ENCODE measurements at regions not wholly inside any gene's neighbourhood (a gene's known extent, or its start where the extent isn't known, plus 50 kb on each side); places are given as distances from the start of the nearest gene placed in this dataset.
A peak's percentile ranks its signal among the peaks of the same experiment; 100 is the strongest.
"Not testable (repeated sequence)": the region's sequence is repeated elsewhere in the genome, so short reads cannot be mapped to it uniquely, and the experiment has no call there.

GRCh38 chr1:106325600-106325999 is 730.9 kb upstream of the PRMT6 start:
- DNase-seq: no peak

- DNase-seq: no peak
Measured at GRCh38 chr1:106344494-106344893, 712.0 kb upstream of the PRMT6 start.

- no peak for DNase-seq
Measured at GRCh38 chr1:106360252-106360651, 696.2 kb upstream of the PRMT6 start.

DNA sequence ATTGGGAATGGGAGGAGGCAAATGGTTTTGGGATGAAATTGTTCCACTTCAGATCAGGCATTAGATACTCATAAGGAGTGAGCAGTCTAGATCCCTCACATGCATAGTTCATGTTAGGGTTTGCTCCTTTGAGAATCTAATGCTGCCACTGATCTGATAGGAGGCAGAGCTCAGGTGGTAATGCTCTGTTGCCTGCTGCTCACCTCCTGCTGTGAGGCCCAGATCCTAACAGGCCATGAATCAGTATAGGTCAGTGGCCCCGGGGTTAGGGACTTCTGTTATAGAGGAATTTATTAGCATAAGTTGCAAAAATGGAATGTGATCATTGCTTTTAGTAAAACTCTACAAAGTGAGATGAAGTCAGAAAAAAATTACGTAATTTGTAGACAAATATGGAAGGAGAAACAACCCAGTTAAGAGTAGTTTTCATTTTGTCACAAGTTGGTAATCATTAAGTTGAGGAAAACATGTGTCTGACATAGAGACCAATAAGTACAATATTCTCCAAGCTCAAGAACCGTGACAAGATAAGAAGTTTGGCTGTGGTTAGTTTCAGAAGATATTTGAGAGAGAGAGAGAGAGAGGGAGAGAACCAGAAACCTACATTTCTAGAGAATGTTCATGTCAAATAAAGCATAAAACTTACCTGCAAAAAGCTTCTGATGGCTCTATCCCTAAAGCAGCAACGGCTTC is 689.7 kb upstream of the PRMT6 start:
- no peak for DNase-seq

DNA sequence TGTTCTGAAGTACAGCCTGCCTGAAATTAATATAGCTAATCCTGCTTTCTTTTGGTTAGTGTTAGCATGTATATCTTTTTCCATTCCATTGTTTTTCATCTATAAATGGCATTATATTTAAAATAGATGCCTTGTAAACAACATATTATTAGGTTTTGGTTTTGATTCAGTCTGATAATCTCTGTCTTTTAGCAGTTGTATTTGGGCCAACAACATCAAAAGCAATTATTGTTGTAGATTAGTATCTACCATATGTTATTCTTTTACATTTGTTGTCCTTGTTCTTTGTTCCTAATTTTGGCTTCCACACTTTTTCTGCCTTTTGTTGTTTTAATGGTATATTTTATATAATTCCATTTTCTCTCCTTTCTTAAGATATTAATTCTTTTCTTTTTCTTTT is 678.2 kb upstream of the PRMT6 start:
- DNase-seq: no peak

DNA sequence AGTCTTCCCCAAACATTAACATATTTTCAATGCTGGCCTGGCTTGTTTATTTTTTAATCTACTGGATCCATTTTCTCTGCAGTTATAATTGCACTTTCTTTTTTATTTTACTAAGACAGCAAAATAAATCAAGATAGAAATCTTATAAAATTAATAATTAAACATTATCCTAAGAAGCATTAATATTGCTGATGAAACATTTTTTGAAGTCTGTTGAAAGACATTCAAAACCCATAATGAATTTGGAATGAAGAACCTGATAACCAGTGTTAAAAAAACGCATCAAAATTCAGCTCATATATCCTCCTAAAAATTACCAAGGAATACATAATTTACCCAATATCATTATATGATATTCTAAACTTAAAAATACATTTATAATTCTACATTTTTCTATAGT is 675.7 kb upstream of the PRMT6 start:
- DNase-seq: no peak

- DNase-seq: not testable (repeated sequence)
Measured at GRCh38 chr1:106389160-106389559, 667.3 kb upstream of the PRMT6 start.

DNA sequence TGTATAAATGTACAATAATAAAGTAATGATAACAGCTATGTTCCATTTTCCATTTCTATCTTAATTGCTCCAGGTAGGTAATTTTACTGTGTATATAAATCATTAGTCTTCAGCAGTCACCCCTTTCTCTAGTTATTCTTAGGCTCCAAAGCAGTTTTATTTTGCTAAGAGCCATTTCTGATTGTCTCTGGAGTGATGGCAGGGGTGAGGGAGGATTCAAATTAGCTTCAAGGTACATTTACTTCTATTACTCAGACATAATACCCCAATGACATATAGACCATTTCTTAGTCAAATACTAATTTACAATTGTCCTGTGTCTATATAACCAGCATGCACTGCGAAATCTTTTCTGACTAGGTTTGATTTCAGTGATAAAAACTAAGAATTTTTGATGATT is 663.4 kb upstream of the PRMT6 start:
- DNase-seq: no peak

DNA sequence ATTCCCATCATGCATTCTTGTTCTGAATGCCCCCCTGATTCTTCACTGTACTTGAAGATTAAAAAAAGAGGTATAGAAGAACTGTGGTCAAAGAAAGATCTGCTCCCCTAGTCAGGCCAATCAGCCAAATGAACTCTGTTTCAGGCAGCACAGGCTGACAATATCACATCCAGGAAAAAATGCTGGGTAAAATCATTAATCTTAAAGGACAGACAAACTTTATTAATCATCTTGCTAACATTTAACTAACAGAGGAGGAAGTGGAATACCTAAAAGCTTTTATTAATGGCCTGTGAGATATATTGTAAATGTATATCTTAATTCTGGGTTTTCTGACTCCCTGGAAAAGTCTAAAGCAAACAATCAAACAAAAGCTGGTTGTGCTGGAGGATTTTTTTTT is 660.5 kb upstream of the PRMT6 start:
- no peak for DNase-seq

- no peak for DNase-seq
Measured at GRCh38 chr1:106398391-106398790, 658.1 kb upstream of the PRMT6 start.

DNA sequence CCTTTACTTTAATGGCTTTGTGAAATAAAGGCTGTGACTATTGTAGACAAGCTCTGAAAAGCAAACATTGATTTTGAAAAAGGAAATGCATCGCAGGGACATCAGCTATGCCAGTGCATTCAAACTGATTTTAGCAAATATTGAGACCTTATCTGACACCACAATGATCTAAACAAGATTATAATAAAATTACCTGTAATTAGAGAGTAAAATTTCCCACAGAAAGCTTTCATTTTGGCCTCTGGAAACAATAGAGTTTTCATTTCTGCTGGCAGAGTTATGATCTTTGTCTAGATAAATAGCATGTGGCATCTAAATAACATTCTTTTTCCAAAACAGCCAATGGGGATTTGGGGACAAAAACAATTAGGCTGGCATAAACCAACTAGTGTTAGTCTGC is 650.4 kb upstream of the PRMT6 start:
- peak in 1 of 2 experiments; percentile 49 for DNase-seq

DNA sequence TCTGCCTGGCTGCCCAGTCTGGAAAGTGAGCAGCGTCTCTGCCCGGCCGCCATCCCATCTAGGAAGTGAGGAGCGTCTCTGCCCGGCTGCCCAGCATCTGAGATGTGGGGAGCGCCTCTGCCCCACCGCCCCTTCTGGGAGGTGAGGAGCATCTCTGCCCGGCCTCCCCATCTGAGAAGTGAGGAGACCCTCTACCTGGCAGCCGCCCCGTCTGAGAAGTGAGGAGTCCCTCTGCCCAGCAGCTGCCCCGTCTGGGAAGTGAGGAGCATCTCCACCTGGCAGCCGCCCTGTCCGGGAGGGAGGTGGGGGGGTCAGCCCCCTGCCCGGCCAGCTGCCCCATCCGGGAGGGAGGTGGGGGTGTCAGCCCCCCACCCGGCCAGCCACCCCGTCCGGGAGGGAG is 644.2 kb upstream of the PRMT6 start:
- DNase-seq: not testable (repeated sequence)

GRCh38 chr1:106435269-106435668 is 621.2 kb upstream of the PRMT6 start:
- DNase-seq: no peak

- no peak for DNase-seq
Measured at GRCh38 chr1:106439475-106439874, 617.0 kb upstream of the PRMT6 start.

- DNase-seq: no peak
Measured at GRCh38 chr1:106447466-106447865, 609.0 kb upstream of the PRMT6 start.

GRCh38 chr1:106456832-106457231 is 599.6 kb upstream of the PRMT6 start:
- peak in 1 of 2 experiments; percentile 26 for DNase-seq

DNA sequence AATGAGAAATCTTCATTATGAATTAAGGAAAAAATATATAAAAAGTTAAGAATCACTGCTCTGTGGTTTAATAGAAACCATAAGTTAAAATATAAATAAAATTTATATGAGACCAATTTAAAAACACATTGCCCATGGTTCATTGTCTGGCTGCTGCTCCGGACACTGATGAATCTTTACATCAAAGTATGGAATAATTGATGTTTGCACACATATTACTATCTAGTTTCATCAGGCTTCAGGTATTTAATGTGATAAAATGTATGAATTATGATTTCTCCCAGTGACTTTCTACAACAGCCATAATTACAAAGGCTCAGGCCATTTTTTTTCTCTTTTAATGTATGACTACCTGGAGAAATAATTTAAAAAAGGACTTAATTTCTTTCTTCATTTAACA is 599.1 kb upstream of the PRMT6 start:
- no peak for DNase-seq

DNA sequence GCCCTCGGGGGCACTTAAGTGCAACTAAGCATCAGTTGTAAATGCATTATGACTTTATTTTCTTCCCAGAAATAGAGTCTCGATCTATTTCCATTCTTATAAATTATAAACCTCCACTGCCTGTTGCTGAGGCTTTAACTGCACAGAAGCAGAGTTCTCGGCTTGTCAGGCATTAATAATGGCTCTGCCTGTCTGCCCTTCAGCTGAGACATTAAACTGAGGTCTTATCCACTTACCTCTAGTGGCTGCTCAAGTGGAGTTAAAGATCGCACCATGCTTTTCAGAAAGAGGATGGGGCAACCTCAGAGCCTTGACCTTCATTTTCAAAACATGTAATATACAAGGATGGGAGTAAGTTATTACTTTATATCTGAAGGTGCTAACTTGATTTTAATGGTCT is 597.6 kb upstream of the PRMT6 start:
- DNase-seq: no peak

GRCh38 chr1:106459418-106459817 is 597.1 kb upstream of the PRMT6 start:
- no peak for DNase-seq

DNA sequence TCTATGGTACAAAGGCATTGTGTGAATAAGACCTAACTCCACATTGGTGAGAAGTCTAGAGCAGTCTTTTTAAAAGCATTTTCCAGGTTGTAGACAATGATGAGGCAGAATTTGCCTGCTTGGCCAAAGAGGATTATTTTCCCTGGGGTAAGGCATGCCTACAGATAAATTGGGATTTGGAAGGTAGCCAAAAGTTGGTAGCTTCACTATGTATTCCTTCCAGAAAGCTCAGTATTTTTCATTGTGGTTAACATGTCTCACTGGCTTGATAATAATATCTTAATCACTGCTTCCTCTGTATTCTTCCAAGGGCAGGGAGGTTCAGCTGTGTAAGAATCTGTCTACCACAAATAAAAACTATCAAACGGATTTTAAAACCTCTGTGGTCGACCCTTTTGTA is 590.8 kb upstream of the PRMT6 start:
- DNase-seq: no peak

GRCh38 chr1:106480629-106481028 is 575.8 kb upstream of the PRMT6 start:
- DNase-seq: peak in 1 of 2 experiments; percentile 4

DNA sequence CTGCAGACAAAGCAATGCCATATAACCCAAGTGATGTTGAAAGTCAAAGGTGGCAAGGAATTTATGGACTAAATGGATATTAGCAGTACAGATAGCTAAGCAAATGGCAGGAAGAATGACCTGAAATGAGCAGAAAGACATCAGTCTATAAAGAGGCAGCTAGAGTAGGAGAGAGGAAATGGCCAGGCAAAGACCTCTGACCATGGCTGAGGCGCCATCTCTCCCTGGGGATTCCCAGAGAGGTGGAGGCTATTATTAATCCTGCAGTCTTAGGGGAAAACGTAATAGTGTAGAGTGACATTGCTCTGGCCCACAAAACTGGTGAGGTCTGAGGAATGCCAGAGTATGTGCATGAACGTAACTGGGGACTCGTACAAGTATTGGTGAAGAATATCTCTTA is 563.6 kb upstream of the PRMT6 start:
- no peak for DNase-seq

DNA sequence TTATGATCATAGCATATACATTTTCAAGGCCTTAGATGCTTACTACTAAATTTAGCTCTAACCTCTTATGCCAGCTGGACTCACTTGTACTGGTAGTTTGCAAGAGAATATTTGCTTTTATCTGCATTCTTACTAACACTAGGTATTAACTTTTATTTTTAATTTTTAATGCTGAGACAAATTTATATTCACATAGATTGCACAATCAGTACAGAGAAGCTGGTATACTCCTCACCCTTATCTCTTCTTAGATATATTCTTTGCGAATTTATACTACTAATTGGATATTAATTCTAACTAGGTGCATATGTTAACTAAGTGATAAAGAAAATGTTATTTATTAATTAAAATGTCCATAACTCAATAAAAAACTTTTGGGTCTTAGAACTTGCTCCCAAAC is 561.8 kb upstream of the PRMT6 start:
- no peak for DNase-seq

DNA sequence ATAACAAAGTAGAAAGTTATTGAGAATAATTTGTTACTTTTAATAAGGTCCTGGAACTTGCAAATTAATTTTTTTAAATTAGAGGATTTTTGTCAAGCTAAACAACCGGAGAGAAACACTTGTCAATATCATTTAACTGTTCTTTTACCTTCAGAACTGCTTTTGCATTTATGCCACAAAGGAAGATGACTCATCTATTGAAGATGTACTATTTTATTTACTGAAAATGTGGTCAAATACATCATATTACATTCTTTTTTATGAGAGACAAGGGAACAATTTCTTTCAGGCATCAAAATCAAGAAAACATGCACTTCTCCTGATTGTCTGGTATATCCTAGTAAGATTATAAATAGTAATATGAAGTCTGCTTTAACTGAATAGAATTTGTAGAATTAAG is 558.2 kb upstream of the PRMT6 start:
- no peak for DNase-seq

DNA sequence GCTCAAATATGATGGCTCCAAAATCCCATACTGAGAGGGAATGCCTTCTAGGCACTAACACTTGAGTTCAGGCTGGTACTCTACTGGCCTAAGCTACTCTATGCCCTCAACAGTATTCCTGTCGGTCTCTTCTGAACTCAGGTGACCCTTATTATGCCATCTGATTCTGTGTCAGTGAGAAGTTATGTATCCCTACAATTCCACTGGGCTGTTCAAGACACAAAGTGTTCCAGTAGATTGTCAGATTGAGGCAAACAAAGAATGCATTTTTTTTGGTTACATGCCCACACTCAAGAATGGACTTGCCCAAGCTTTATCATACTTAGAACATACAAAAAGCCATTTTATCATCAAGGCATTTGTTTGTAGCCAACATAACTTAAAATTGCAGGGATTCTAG is 553.8 kb upstream of the PRMT6 start:
- DNase-seq: no peak

GRCh38 chr1:106515375-106515774 is 541.1 kb upstream of the PRMT6 start:
- DNase-seq: peak; percentile 57 to 84

Measured in NCI-H2081 (cell line).